WERI-Rb-1 (cell line): ENCODE measurements at regions not wholly inside any gene's neighbourhood (a gene's known extent, or its start where the extent isn't known, plus 50 kb on each side); places are given as distances from the start of the nearest gene placed in this dataset.

Source experiments
- DNase-seq: peaks from one replicate; pipeline ENCODE4 v3.0.0-alpha.2; 2020
- H3K27ac ChIP-seq: fragments of 250-450 bp; sonication (Bioruptor Pico); 2 replicates; pipeline ENCODE4 v1.5.1; 2020; ENCODE audit warnings: mild to moderate bottlenecking, moderate library complexity
- H3K27me3 ChIP-seq: fragments of 250-450 bp; sonication (Bioruptor Pico); 2 replicates; pipeline ENCODE4 v1.5.1; 2021; ENCODE audit warnings: mild to moderate bottlenecking, low read depth, moderate library complexity; ENCODE audit not compliant: insufficient read depth, severe bottlenecking
- H3K36me3 ChIP-seq: fragments of 250-450 bp; sonication (Bioruptor Pico); 2 replicates; pipeline ENCODE4 v1.5.1; 2020; ENCODE audit warnings: mild to moderate bottlenecking, moderate library complexity
- H3K4me3 ChIP-seq: 2 replicates; pipeline ENCODE4 v1.5.1; 2011; ENCODE audit warnings: low read depth, mild to moderate bottlenecking, control low read depth, low read length
- H3K9me3 ChIP-seq: fragments of 250-450 bp; sonication (Bioruptor Pico); 2 replicates; pipeline ENCODE4 v1.5.1; 2021; ENCODE audit warnings: mild to moderate bottlenecking, moderate library complexity; ENCODE audit not compliant: severe bottlenecking
- CTCF ChIP-seq: IDR thresholded peaks from 2 replicates; pipeline ENCODE4 v1.5.1; 2011; ENCODE audit warnings: low read depth, mild to moderate bottlenecking, control low read depth, inconsistent platforms, low read length

DNA sequence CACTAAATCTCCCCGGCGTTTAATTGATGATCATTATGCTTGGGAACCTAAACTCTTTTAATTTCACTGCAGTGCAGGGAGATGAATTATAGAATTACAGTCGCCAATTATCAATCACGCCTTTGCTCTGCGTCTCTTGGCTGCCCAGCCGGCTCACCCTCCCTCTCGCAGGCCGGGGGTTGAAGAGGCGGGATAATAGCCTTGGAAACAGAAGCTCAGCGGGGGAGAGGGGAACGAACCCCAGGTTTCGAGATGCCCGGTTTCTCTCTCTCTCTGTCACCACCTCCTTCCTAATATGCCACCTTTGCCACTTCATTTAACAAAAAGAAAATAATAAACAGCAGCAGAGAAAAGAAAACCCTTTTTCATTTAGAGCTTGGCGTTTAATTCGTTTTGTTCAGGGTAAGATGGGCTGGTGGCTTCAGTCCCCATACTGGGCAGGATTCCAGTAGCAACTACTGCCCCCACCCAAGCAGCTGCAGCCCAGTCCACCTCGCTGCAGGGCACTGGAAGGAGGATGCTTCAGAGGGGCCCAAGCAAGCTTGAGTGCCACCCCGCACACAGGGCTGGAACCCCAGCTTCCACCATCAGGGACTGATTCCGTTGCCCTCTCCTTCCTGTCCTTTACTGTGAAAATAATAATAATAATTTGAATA, 271.7 kb downstream of the BUD13 start:
- DNase-seq, result peak; percentile 78
- H3K4me3 ChIP-seq, result peak overlapping the region; percentile 52
- TF ChIP-seq CTCF, result no peak
- peak overlapping the region; percentile 92 for H3K27ac ChIP-seq
- no peaks in the 10 kb centered on the region for H3K9me3 ChIP-seq
- no peaks in the 10 kb centered on the region for H3K27me3 ChIP-seq
- H3K36me3 ChIP-seq, result peaks cover 15% of the 10 kb centered on the region

GRCh38 chr11:116500026-116500946, 272.5 kb downstream of the BUD13 start:
- peaks cover 20% of the 10 kb centered on the region for H3K36me3 ChIP-seq
- TF ChIP-seq CTCF, result peak; percentile 35
- peak overlapping the region; percentile 92 for H3K27ac ChIP-seq
- no peaks in the 10 kb centered on the region for H3K27me3 ChIP-seq
- H3K9me3 ChIP-seq, result no peaks in the 10 kb centered on the region
- H3K4me3 ChIP-seq, result peak overlapping the region; percentile 52
- peak; percentile 89 for DNase-seq

GRCh38 chr11:116499396-116500003, 273.3 kb downstream of the BUD13 start:
- peak overlapping the region; percentile 92 for H3K27ac ChIP-seq
- peak overlapping the region; percentile 52 for H3K4me3 ChIP-seq
- no peaks in the 10 kb centered on the region for H3K9me3 ChIP-seq
- peaks cover 20% of the 10 kb centered on the region for H3K36me3 ChIP-seq
- H3K27me3 ChIP-seq, result no peaks in the 10 kb centered on the region
- DNase-seq, result peak; percentile 98
- peak; percentile 78 for TF ChIP-seq CTCF

DNA sequence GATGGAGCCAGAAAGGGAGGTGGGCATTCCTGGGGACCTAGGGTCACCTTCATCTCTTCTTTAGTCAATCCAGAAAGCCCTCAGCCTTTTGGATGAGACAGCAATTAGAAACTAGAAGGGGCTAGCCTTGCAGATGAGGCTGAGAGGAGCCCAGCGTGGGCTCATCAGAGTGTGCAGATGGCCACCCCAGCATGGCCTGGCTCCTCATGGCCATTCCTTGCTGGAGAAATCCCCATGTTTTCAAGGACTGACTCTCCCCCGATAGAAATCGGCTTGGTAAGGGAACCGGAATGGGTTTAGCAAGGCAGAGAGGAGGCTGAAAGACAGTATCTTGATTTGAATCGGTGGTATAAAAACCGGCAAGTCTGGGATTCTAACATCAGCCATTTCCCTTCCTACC, 274.6 kb downstream of the BUD13 start:
- no peaks in the 10 kb centered on the region for H3K27me3 ChIP-seq
- no peak for DNase-seq
- H3K9me3 ChIP-seq, result no peaks in the 10 kb centered on the region
- no peak for TF ChIP-seq CTCF
- peaks cover 20% of the 10 kb centered on the region for H3K36me3 ChIP-seq
- H3K4me3 ChIP-seq, result peak overlapping the region; percentile 52
- H3K27ac ChIP-seq, result peak overlapping the region; percentile 92

GRCh38 chr11:116492600-116492999, 280.2 kb downstream of the BUD13 start:
- Histone ChIP-seq H3K4me3 (no peak overlapping the region), H3K36me3 (peaks cover 20% of the 10 kb centered on the region), H3K9me3 (no peaks in the 10 kb centered on the region), H3K27ac (no peak overlapping the region), H3K27me3 (no peaks in the 10 kb centered on the region)
- no peak for TF ChIP-seq CTCF
- no peak for DNase-seq
